Stimulated activated CD4-positive, alpha-beta T cell treated with anti-CD3 and anti-CD28 coated beads, TNF-alpha, amount 100 ng/mL, for 1 hour (primary cell): ENCODE measurements at regions not wholly inside any gene's neighbourhood (a gene's known extent, or its start where the extent isn't known, plus 50 kb on each side); places are given as distances from the start of the nearest gene placed in this dataset.

ENCODE experiments used
- DNase-seq, 3 donors: peaks; one replicate each; pipeline ENCODE4 v3.0.0-alpha.2; 2020; ENCODE audit warnings: low read depth in 3 of 3, low spot score in 1 of 3

DNA sequence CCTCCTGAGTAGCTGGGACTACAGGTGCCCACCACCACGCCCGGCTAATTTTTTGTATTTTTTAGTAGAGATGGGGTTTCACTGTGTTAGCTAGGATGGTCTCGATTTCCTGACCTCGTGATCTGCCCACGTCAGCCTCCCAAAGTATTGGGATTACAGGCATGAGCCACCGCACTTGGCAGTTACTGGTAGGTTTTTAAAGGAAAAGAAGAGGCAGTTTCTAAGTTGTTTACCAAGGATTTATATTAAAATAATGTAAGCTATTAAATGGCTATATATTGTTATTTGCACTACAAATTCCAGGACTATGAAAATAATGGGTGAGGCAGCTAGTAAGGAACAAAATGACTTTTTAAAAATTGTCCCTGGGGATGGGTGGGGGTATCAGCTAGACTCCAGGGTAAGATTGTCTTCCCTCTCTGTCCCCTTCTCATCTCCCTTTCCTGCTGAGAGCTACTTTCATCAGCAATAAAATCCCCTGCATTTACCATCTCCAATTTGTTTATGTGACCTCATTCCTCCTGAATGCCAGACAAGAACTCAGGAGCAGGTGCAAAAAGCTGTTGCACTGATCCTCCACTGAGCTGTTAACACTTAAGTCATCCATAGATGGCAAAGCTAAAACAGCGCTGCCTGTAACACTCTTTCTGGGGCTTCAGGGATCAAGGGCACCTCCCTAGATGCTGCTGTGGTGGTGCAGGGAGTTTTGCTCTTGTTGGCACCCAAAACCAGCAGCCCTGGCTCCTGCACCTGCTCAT lies 165.2 kb downstream of the ZPLD1 start:
- no peak for DNase-seq

DNA sequence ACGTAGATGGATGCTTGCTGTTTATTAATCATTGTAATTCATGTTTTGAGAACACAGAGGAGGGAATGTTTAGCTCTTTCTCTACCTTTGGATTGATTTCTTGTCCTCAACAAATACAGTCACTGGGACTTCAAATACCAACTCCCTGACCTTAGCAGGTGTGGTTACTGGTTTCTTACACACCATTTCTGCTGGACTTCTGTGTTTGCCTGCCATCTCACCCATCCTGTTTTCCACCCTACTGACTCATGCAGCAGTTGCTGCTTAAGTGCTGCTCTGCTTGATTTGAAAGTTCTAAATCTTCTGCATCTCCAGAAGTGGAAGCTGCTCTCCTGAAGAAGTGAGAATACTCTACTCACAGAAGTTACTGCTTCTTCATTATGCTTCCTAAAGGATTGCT lies 170.3 kb downstream of the ZPLD1 start:
- DNase-seq, result no peak

DNA sequence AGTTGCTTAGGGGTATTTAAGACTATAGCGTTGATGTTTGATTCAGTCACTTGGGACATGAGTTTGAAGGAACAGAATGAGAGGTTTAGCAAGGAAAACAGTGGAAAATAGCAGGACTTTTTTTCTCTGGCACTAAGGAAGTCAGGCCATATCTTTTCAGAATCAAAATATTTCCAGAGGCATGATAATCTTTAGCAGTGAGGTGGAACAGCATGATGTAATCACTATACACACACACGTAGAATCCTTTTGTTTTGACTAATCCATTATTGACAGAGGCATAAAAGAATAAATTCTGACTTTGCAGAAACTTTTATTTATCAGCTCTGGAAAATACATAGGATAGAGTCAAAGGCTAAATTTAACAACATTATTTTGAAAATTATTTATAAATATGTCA lies 174.1 kb downstream of the ZPLD1 start:
- DNase-seq, result no peak

DNA sequence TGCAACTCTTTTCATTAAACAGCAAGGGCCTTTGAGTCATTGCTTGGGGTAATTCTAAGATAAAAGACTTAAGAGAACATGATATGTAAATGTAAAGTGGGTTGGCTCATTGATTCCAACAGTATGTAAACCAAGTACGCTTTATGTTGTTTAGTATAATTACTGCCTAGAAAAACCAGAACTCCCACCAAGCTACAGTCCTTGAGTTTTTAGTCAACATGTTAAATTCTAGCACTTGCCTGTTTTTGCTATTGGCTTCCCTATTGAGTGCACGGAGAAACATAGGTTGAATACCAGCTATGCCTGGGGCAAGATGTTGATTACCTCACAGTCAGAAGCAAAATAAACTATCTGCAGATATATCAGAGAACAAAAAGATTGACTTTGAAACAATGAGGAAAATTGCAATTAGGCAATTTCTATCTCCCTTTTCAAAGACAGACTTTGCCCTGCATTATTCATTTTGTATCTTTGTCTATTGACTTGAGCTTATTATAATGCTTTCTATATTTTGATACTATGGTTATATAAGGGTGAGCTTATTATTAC lies 179.3 kb downstream of the ZPLD1 start:
- DNase-seq, result no peak

DNA sequence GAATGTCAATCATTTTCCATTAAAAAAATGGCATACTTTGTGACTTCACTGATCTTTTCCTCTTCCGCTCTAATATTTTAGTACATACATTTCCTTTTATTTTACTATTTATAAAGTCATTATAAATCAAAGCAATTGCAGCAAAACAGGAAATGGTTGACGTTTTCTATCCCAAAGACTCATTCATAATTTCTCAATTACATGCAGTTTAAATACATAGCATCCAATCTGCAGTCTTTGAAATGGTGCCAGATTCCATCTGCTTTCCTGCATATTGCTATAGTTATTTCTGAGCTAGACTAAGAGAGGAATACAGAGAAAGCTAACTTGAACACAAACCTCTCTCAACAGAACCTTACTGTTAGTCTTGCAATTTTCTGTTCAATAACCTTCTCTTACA lies 179.8 kb downstream of the ZPLD1 start:
- no peak for DNase-seq

DNA sequence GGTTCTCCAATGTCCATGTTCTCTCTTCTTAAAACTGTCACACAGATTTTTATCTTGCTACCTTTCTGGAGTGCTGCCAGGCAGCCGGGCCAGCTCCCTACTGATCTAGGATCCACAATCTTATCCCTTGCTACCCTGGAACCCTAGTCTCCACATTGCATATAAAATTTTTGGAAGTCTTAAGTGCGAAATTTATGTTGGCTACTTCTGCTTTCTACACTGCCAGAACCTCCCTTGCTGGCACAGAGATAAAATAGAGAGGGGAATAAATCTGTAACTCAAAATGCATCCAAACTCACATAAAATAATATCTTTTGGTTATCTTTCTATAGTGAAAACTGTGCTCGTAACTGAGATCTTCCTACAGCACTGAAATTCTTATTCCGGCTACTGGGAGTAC lies 182.6 kb downstream of the ZPLD1 start:
- no peak for DNase-seq

DNA sequence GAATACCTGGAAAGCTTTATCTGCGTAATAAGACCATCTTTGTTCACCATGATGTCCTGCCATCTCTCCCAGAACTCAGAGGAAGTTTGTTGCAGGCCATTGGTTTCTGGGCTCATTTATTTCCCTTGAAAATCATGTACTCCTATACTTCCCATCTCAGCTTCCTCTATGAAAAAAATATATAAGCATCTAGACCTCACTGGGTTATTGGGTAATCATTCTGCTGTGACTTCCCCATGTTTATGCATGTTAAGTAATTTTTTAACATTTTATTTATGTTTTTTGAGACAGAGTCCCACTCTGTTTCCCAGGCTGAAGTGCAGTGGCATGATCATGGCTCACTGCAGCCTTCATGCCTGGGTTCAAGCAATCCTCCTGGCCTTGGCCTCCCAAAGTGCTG lies 184.5 kb downstream of the ZPLD1 start:
- no peak for DNase-seq

DNA sequence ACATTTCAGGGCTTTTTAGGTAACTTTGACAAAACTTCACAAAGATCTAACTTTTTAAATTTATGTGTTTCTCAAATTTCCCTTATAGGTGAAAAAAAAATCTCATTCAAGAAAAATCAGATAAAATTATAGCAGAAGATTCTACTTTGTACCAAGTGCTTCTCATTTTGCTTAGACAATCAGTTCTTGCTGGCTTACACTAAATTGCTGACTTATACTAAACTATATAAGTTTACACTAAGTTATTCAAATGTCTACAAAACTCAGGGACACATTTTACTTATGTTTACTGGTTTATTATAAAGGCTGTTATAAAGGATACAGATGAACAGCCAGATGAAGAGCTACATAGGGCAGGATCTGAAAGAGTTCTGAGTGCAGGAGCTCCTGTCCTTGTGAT lies 195.1 kb downstream of the ZPLD1 start:
- no peak for DNase-seq

DNA sequence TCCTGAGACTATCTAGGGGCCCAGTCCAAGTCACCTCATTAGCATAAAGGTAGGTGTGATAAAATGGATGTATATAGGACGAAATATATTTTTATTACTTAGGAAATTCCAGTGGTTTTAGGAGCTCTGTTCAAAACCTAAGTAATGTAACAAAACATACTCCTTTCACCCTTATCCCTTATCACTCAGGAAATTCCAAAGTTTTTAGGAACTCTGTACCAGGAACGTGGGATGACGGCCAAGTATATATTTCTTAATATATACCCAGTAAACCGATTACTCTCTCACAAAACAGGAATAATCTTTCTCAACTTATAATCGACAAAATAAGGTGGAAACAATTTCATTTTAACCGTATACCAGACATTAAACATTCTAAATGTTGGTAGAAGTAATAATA lies 195.7 kb downstream of the ZPLD1 start:
- DNase-seq, result no peak

DNA sequence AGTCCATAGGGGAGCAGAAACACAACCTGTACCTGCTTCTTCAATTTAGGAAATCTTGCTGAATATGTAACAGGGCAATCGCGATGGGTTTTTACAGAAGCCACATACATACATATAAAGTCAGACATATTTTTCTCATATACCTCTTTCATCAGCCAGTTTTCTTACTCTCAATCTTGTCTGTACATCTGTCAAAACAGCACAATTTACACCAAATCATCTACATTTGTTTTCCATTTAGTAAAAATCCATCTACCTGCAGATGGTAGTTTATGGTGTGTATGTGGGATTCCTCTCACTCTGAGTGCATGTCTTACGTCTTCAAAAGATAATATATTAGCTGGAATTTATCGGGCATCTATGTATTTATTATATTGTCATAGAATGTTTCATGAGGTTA lies 208.7 kb downstream of the ZPLD1 start:
- DNase-seq, result no peak

DNA sequence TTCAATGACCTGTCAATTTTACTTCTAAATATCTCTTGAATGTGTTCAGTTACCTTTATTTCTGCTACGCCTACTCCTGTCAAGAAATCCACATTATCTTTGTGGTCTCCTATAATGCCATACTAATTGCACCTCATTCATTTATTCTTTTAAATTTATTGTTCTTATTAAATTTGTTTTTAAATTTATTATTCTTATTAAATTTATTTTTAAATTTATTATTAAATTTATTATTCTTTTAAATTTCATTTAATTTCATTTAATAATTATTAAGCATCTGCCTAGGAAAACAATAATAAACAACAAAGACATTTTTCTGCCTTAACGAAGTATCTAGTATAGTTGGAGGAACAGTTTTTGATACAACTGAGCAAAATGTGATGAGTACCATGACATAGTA lies 211.7 kb downstream of the ZPLD1 start:
- no peak for DNase-seq

DNA sequence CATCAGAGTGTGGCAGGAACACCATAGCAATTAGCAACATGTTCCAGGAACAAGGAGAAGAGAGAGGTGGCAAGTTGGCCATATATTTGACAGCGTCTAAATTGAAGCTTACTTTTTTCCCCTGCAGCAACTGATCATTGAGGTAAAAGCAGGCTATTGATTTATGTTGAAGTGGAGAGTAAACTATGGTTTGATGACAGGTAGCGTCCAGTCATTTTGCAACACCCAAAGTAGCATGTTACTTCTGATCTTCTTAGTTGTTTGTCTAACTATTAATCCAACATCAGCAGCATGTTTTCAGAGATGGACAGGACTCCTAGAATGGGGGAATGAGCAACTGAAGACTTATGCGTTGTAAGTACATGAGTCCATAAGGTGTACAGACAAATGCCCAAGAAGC lies 225.8 kb downstream of the ZPLD1 start:
- DNase-seq, result no peak

DNA sequence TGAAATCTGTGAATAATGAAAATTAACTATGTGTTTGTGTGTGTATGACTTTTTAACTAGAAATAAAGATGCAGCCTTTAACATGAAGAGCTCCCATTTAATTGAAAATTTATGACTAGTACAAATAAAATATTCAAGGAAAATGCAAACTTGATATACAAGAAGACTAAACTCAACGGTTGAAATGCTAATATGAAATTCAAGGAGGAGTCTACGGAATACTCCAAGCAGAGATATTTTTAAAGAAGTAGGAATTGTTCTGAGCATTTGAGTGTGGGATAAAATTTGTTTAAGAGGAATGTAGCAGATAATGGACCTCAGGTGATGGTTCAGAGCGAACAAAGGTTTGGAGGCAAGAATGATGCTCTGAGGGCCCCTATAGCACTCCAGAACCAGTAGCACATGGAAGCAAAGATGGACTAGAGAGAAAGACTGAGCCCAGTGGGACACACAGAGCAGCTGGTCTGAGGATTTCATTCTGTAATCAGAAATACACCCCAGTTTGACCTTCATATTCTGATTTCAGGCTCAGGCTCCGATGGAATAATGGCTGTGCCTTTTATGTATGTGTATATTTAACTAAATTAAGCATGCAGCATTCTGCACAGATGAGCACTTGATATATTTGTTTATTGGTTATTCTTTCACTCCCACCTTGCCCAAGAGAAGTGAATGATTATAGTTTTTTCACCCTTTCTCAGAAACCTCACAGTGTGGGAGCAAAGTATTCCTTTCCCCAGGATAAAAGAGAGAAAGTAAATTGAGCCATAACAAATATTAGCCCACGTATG lies 227.1 kb downstream of the ZPLD1 start:
- no peak for DNase-seq

DNA sequence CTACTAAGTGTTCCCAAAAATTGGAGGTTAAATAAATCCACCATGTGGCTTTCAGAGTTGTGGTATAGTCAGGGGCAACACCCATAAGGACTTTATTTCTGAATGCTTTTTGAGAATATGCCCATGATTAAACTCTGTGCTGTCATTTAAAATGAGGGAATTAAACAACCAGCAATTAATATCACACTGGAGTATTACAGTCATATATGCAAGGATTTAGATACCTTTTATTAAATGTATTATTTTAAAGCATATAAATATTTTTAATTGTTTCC lies 227.6 kb downstream of the ZPLD1 start:
- DNase-seq, result no peak

DNA sequence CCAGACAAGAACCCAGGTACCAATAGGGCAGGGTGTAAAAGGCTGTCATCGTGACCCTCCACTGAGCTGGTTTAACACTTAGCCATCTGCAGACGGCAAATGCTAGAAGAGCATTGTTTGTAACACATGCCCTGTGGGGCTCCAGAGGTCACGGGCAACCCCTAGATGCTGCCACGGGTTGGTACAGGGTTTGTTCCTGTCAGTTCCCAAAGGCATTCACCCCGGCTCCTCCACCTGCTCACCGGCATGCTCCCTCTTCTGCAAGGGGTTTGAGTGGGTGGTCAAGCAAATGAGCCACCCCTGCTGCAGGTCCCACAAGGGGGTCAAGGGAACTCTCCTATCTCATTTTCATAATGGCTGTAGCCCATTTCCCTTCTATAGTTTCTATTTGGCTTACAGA lies 229.3 kb downstream of the ZPLD1 start:
- no peak for DNase-seq

DNA sequence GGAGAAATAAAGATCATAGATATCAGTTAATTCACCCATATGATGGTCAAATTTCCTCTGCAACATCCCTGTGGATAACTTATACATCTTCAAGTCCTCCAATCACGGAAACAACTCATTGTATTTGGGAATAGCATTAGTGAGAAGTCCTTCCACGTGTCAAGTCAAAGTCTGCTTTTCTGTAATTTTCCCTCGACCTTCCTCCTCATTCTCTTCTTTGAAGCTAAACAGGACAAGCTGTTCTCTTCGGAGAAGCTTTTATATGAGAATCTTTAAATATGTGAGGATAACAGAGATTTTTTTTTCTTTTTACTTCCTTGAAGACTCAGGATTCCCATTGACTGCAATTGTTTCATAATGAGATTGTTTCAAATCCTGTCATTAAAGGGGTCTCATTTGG lies 230.4 kb downstream of the ZPLD1 start:
- DNase-seq, result no peak

DNA sequence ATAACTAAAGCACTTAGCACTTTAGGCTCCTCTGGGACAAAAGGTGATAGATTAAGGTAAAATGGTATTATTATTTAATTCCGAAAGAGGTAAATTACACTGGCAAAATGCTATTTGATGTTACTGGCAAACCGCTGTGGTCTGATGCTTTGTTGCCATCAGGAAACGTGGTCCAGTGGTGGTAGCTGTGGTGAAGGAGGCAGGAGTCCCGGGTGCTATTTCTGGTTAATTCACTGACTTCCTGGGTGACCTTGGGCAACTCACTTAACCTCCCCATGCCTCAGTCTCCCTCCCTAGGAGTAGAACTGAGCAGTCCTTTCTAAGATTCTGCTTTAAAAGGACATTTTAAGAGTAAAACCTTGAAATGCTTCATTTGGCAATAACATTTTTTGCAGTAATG lies 233.4 kb downstream of the ZPLD1 start:
- no peak for DNase-seq

DNA sequence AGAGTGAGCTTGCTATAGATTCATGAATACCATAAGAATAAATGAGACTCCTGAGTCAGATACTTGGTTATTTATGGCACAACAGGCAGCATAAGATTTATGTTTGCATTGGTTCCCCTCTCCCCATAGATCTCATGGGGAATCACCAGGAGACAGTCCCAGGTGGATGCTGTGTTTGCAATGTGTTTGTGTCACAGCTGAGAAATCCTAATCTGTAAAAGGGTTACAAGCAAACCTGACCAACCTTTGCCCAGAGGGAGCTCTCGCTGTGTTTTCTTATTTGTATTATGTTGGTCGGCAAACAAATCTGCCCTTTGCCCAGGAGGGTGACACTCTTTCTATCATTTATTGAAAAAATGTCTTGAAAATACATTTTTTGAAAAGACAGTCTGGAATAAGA lies 236.2 kb downstream of the ZPLD1 start:
- no peak for DNase-seq

DNA sequence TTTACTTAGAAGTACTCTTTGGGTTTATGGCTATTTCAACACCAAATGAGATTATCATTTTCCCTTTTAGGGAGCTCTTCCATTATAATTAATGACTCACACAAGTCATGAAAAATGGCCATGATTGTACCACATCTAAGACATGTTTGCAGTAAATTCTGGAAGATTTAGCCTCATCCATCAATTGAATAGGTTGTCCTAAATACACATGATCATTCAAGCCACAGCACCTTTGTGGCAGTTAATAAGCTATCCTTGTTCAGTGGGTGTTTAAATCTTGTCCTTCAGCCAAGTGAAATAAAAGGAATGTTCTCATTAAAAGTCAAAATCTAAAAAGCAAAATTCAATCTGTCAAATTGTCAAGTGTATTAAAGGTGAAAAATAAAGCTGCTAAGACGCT lies 237.5 kb downstream of the ZPLD1 start:
- DNase-seq, result no peak

DNA sequence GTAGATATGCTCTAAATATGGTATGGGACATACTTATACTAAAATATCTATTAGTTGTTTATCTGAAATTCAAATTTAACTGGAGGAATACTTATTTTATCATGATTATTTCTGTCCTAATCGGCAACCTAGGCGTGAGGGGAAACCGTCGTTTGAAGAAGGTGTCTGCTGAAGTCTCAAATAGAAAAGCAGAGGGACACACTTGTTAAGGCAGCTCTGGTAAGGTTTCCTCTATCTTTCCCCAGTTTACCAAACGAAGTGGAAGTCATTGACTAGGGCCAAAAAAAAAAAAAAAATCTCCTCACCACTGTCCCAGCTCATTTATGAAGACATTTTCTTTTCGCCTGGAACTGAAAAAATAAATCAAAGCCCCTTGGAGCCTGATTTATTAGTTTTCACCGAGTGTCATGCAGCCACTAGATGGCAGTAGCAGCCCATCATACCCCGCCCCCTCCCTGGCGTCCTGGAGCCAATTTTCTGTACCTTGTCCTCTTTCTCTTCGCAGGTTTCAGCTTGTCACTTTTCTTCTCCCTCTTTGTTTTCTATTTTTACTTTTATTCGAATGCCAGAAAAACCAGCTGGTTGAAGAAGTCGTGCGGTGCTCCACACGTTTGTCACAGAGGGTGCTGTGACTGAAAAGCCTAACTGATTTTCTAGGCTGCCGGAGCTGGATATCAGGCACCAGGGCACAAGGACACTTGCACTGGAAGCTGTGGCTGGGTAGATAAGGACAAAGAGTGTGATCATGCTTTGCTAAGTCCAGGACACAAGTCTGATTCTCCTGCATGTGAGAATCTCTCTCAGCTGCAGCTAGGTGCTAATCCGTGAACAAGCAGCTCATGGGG lies 238.7 kb downstream of the ZPLD1 start:
- peak in 2 of 3 donors; percentile 2 to 49 for DNase-seq

DNA sequence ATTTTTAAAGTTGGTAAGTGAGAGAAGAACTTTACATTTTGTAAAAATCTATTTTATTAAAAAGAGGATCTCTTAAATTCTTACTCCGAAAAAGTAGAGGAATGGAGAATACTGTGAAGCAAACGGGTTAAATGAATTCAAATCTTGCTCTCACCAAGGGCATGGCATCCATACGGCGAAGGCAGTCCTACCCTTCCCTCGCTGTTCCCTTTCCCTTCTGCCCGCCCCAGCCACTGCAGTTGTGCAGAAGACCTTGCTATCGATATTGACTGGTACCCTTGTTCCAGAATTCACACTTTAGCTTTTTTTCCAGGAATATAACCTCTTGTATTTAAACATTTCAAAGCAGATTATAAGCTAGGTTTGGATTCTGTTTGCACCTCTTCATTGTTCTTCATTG lies 239.5 kb downstream of the ZPLD1 start:
- no peak for DNase-seq

DNA sequence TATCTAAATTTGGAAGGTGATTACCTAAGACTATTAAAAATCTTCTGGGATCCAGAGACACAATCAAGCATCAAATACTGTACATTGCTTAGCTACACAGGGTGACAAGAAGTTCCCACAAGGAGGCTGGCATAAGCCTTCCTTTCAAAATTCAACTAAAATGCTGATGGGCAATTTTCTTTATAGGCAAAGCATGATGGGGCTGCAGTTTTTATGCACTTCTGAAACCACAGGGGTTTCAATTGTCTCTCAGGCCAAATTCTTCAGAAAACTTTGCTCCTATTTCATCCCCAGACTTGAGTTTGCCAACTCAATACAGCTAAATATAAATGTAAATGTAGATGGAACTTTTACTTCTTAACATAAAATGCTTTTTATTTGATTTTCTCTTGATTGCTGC lies 241.6 kb downstream of the ZPLD1 start:
- DNase-seq, result no peak
